Retinal pigment epithelial cell (primary cell): ENCODE measurements at regions not wholly inside any gene's neighbourhood (a gene's known extent, or its start where the extent isn't known, plus 50 kb on each side); places are given as distances from the start of the nearest gene placed in this dataset.

Experiments
- DNase-seq: peaks from one replicate; pipeline ENCODE4 v3.0.0-alpha.2; 2010; ENCODE audit warnings: low read depth
- H3K4me3 ChIP-seq: 2 replicates; pipeline ENCODE4 v1.5.1; 2011; ENCODE audit warnings: mild to moderate bottlenecking, low read length, control low read depth, moderate library complexity
- TF ChIP-seq, protein P1 (sequence below): conservative IDR thresholded peaks from 2 replicates; pipeline ENCODE4 v1.5.1; 2011; ENCODE audit warnings: low read depth, low read length, control low read depth, inconsistent platforms

DNA sequence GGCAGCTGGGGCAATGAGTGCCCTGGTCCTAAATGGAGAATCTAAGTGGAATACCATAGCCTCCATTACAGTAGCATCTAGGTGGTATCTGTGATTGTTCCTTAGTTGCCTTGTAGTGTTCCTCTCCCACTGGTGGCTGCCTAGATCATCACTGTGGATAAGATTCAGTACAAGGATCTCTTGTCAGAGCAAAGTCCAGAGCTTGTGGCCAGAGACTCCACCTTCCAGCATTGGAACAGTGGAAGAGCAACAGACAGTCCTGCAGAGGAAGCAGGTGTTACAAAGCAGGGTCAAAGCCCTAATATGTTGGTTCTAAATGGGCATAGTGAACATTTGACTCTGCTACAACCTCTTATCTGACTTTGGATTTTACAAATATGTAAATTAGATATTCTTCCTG lies 194.1 kb upstream of the GRIK2 start:
- TF ChIP-seq, protein P1, sequence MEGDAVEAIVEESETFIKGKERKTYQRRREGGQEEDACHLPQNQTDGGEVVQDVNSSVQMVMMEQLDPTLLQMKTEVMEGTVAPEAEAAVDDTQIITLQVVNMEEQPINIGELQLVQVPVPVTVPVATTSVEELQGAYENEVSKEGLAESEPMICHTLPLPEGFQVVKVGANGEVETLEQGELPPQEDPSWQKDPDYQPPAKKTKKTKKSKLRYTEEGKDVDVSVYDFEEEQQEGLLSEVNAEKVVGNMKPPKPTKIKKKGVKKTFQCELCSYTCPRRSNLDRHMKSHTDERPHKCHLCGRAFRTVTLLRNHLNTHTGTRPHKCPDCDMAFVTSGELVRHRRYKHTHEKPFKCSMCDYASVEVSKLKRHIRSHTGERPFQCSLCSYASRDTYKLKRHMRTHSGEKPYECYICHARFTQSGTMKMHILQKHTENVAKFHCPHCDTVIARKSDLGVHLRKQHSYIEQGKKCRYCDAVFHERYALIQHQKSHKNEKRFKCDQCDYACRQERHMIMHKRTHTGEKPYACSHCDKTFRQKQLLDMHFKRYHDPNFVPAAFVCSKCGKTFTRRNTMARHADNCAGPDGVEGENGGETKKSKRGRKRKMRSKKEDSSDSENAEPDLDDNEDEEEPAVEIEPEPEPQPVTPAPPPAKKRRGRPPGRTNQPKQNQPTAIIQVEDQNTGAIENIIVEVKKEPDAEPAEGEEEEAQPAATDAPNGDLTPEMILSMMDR, result no peak
- H3K4me3 ChIP-seq, result no peak overlapping the region
- no peak for DNase-seq

DNA sequence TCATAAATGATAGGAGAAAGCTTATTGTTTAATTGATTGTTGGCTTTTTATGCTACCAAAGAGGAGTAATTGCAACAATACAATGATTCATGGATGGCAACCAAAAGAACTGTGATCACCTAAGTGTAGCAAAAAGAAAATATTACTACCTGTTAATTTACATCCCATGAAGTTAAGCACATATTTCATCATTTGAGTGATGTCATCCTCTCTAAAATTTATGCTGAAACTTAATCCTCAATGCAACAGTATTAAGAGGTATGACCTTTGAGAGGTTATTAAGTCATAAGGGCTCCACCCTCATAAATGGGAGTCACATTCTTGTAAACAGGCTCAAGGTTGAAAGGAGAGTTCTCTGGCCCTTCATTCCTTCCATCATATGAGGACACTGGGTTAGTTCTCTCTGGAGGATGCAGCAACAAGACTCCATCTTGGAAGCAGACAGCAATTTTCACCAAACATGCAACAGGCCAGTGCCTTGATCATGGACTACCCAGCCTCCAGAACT lies 190.6 kb upstream of the GRIK2 start:
- no peak overlapping the region for H3K4me3 ChIP-seq
- TF ChIP-seq, protein P1, result no peak
- DNase-seq, result no peak

DNA sequence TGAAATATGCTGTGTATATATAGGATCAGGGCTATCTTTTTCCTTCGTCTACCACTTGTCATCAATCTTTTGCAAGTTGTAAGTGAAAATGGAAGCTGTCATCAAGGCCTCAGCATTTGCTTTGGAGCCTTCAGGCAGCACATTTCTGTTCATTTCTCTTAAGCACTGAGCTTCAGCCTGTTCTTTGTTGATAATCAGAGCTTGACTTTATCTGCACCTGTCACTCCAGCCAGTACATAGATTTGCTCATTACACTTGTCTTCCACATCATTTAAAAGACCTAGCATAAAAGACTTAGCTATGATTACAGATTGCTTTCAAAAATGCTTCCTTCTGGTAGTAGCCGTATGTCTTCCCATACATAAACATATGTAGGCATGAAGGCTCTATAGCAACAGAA lies 189.8 kb upstream of the GRIK2 start:
- no peak for DNase-seq
- TF ChIP-seq, protein P1, result no peak
- no peak overlapping the region for H3K4me3 ChIP-seq

DNA sequence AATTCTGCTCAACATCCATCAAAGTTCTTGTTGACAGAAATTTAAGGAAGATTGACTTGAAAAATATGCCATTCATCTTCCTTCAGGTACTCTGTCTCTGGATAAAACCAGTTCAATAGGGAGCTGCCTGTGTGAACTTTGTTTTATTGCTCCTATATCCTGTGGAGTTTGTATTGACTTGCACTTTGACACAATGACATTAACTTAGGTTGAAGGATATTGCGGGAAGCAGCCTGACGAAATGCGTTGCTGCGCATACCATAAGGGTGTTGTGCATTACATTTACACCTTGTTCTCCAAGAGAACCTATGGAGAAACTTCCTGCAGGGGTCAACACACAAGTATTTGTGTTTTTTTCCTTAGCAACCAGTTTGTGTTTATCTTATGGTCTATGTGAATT lies 185.4 kb upstream of the GRIK2 start:
- H3K4me3 ChIP-seq, result no peak overlapping the region
- TF ChIP-seq, protein P1, result no peak
- no peak for DNase-seq

GRCh38 chr6:101212640-101213039 lies 180.9 kb upstream of the GRIK2 start:
- TF ChIP-seq, protein P1, result no peak
- no peak for DNase-seq

GRCh38 chr6:101222007-101222406 lies 171.5 kb upstream of the GRIK2 start:
- H3K4me3 ChIP-seq, result no peak overlapping the region
- TF ChIP-seq, protein P1, result no peak
- DNase-seq, result no peak

More at GRCh38 chr6:101212640-101213039, 180.9 kb upstream of the GRIK2 start:
- no peak overlapping the region for H3K4me3 ChIP-seq

GRCh38 chr6:101224751-101225150 lies 168.8 kb upstream of the GRIK2 start:
- no peak for DNase-seq
- TF ChIP-seq, protein P1, result no peak
- H3K4me3 ChIP-seq, result no peak overlapping the region
